ENCODE measurements at regions not wholly inside any gene's neighbourhood (a gene's known extent, or its start where the extent isn't known, plus 50 kb on each side); places are given as distances from the start of the nearest gene placed in this dataset.

DNA sequence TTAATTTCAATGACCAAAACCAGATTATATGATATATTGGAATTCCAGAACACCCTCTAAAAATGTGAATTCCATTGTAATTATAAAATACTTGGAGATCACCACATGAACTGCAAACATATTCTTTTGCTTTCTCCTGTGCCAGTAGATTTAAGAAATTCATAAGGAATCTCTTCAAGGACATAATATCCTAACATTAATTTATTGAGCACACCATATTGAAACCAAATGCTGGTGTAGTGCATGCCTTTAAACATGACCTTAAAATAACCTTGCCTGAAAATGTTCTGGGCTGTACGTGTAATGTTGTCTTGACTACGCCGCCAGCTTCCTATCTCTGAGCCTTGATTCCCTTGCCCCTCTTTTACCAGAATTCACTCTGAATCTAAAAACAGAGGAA, 205.0 kb upstream of the ACTBL2 start:
- Mint-ChIP-seq H3K4me1 (ENCODE audit: low read depth) (no peaks in the 10 kb centered on the region), H3K4me3 (no peak overlapping the region), H3K27me3 (ENCODE audit: insufficient read depth) (no peaks in the 10 kb centered on the region), H3K36me3 (ENCODE audit: low read depth) (no peaks in the 10 kb centered on the region), H3K27ac (no peak overlapping the region), H3K9me3 (no peaks in the 10 kb centered on the region)
- intact Hi-C loops (cut with micrococcal nuclease): no loop called here
- no peak for DNase-seq (ENCODE audit: low spot score)

DNA sequence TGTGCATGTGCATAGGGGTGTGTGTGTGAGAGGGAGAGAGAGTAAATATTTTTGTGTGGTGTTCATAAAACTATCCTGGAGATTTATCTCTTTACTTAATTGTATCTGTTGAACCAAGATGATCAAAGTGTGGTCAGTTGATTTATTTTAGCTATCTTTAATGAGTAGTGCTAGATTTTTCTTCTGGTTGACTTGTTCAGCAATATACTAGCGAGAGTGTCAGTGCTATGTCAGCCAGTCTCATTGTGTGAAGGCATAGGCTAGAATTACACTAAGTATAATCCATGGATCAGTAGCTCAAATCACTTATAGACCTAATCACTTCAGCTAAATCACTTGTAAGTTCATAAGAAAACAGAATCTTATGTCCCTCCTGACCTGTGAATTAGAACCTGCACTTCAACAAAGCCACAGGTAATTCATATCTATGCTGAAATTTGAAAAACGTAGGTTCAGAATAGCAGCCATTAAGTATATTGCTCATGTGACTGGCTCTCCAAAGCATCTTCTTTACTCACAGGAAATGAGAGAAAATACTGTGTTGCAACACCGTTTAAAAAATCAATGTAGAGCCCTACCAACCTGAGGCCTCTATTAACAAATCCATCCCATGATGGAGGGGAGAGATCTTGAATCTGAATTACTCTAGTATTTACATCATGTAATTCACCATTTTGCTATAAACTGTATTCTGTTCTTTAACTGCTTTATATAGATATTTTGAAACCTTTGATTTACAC, 203.1 kb upstream of the ACTBL2 start:
- DNase-seq (ENCODE audit: low spot score): no peak
- H3K4me1 Mint-ChIP-seq (ENCODE audit: low read depth): no peaks in the 10 kb centered on the region
- H3K9me3 Mint-ChIP-seq: no peaks in the 10 kb centered on the region
- H3K27ac Mint-ChIP-seq: no peak overlapping the region
- H3K4me3 Mint-ChIP-seq: no peak overlapping the region
- no peaks in the 10 kb centered on the region for H3K36me3 Mint-ChIP-seq (ENCODE audit: low read depth)
- H3K27me3 Mint-ChIP-seq (ENCODE audit: insufficient read depth): no peaks in the 10 kb centered on the region
- intact Hi-C loops (cut with micrococcal nuclease): no loop called here

DNA sequence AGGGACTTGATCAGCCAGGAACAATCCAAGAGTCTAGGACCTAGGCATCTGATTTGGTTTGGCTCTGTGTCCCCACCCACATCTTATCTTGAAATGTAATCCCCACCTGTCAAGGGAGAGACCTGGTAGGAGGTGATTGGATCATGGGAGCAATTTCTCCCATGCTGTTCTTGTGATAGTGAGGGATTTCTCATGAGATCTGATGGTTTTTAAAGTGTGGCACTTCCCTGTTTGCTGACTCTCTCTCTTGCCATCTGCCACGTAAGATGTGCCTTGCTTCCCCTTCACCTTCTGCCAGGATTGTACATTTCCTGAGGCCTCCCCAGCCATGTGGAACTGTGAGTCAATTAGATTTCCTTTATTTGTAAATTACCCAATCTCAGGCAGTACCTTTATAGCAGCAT, 201.7 kb upstream of the ACTBL2 start:
- peaks cover 2% of the 10 kb centered on the region for H3K27me3 Mint-ChIP-seq (ENCODE audit: insufficient read depth)
- H3K4me1 Mint-ChIP-seq (ENCODE audit: low read depth): no peaks in the 10 kb centered on the region
- DNase-seq (ENCODE audit: low spot score): no peak
- H3K9me3 Mint-ChIP-seq: no peaks in the 10 kb centered on the region
- no peaks in the 10 kb centered on the region for H3K36me3 Mint-ChIP-seq (ENCODE audit: low read depth)
- intact Hi-C loops (cut with micrococcal nuclease): no loop called here
- no peak overlapping the region for H3K27ac Mint-ChIP-seq
- no peak overlapping the region for H3K4me3 Mint-ChIP-seq

DNA sequence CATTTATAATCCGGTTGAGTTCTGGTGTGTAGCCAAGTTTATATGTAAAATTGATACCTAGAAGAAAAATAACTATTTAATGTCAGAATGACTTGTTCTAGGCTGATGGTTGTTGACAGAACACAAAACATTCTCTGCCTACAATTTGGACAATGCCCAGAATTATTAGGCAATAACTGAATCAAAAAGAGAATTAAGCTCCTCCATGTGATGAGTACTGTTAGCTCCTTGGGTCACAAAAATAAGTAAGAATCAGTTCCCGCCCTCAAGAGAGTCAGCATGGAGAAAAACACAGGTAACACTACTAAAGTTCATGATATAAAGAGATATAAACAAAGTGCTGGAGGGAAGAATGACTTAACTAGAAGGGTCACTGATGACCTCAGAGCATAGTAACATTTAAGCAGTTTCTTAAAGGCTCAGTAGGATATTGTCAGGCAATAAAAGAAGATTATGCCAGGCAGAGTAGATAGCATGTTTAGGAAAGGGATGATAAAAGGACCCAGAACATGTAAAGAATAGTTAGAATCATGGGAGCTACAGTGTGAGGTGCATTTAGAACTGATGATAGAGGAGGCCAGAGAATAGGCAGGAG, 200.5 kb upstream of the ACTBL2 start:
- no peak overlapping the region for H3K27ac Mint-ChIP-seq
- DNase-seq (ENCODE audit: low spot score): no peak
- peaks cover 2% of the 10 kb centered on the region for H3K27me3 Mint-ChIP-seq (ENCODE audit: insufficient read depth)
- intact Hi-C loops (cut with micrococcal nuclease): no loop called here
- no peaks in the 10 kb centered on the region for H3K36me3 Mint-ChIP-seq (ENCODE audit: low read depth)
- H3K9me3 Mint-ChIP-seq: no peaks in the 10 kb centered on the region
- no peaks in the 10 kb centered on the region for H3K4me1 Mint-ChIP-seq (ENCODE audit: low read depth)
- H3K4me3 Mint-ChIP-seq: no peak overlapping the region

DNA sequence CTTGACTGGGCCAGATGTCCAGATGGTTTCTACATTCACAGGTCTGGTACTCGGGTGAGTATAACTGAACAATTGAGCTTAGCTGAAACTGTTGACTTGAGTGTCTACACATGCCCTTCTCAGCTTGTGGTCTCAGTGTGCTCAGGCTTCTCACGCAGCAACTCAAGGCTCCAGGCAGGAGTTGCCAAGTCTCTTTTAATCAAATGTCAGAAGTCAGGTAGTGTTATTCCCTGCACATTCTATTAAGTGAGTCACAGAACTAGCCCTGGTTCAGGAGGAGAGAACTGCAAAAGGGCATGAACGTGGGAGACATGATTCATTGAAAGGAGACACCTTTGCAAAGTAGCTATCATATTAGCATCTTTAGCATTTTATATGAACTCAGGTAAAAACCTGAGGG, 199.3 kb upstream of the ACTBL2 start:
- H3K36me3 Mint-ChIP-seq (ENCODE audit: low read depth): no peaks in the 10 kb centered on the region
- no peaks in the 10 kb centered on the region for H3K4me1 Mint-ChIP-seq (ENCODE audit: low read depth)
- H3K4me3 Mint-ChIP-seq: no peak overlapping the region
- DNase-seq (ENCODE audit: low spot score): no peak
- H3K27ac Mint-ChIP-seq: no peak overlapping the region
- no peaks in the 10 kb centered on the region for H3K9me3 Mint-ChIP-seq
- peaks cover 2% of the 10 kb centered on the region for H3K27me3 Mint-ChIP-seq (ENCODE audit: insufficient read depth)
- intact Hi-C loops (cut with micrococcal nuclease): no loop called here

DNA sequence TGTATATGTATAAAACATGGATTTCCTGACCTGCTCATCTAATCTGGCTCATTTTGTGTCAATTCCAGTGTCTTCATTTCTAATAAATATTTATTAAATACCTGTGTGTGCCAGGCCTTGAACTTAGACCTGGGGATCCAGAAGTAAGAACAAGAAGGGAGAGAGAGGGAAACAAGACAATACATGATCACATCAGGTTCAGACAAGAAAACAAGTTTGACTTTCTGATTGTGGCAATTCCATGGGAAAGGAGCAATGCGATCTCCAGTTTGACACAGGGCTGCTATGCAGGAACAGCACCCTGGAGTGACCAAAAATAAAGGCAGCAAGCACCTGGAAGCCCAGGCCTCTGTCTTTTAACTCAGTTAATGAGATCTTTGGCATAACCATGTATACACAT, 198.1 kb upstream of the ACTBL2 start:
- no peaks in the 10 kb centered on the region for H3K36me3 Mint-ChIP-seq (ENCODE audit: low read depth)
- no peaks in the 10 kb centered on the region for H3K4me1 Mint-ChIP-seq (ENCODE audit: low read depth)
- no peak for DNase-seq (ENCODE audit: low spot score)
- intact Hi-C loops (cut with micrococcal nuclease): no loop called here
- peaks cover 2% of the 10 kb centered on the region for H3K27me3 Mint-ChIP-seq (ENCODE audit: insufficient read depth)
- H3K9me3 Mint-ChIP-seq: no peaks in the 10 kb centered on the region
- H3K4me3 Mint-ChIP-seq: no peak overlapping the region
- no peak overlapping the region for H3K27ac Mint-ChIP-seq

- H3K4me3 Mint-ChIP-seq: no peak overlapping the region
- DNase-seq (ENCODE audit: low spot score): no peak
- no peak overlapping the region for H3K27ac Mint-ChIP-seq
- intact Hi-C loops (cut with micrococcal nuclease): no loop called here
- no peaks in the 10 kb centered on the region for H3K36me3 Mint-ChIP-seq (ENCODE audit: low read depth)
- H3K9me3 Mint-ChIP-seq: no peaks in the 10 kb centered on the region
- H3K4me1 Mint-ChIP-seq (ENCODE audit: low read depth): no peaks in the 10 kb centered on the region
- peaks cover 2% of the 10 kb centered on the region for H3K27me3 Mint-ChIP-seq (ENCODE audit: insufficient read depth)
Observed at GRCh38 chr5:57677235-57677634, 194.6 kb upstream of the ACTBL2 start.

DNA sequence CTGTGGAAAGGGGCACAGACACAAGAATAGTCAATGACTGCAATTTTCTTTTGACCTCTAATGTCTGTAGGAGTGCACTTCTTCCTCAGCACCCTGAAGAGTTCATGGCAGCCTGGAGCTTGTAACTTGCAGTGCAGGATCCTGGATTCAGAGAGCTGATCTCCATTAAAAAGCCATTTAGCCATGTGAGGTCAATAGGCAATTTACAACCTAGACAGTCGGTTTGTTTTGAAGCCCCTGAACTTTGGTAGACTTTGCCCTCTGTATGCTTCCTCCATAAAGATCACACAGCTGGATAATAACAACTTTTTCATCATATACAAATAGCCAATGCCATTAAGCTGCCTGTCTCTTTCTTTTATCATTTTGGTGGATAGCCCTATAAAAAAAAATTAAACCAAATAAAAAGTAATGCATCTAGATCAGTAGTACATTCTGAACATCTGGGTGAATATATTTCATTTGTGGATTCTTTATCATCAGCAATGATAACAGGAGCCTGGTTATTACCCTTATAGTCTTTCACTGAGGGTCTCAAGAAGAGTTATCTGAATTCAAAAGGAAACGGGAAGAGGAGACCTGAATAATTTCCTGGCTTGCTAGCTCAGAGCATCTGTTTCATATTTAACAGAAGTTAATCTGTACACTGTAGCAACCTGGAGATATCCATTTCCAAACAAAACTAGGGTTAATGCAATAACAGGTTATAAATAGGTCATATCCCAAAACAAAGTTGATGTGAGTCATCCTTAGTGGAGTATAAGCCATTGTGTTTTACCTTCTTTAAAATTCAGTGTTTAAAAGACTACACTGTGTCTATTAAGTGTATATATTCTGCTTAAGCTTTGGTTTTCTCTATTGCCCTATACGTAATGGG, 193.8 kb upstream of the ACTBL2 start:
- Mint-ChIP-seq H3K9me3 (no peaks in the 10 kb centered on the region), H3K36me3 (ENCODE audit: low read depth) (no peaks in the 10 kb centered on the region), H3K27ac (no peak overlapping the region), H3K4me1 (ENCODE audit: low read depth) (no peaks in the 10 kb centered on the region), H3K27me3 (ENCODE audit: insufficient read depth) (peaks cover 2% of the 10 kb centered on the region), H3K4me3 (no peak overlapping the region)
- DNase-seq (ENCODE audit: low spot score): no peak
- intact Hi-C loops (cut with micrococcal nuclease): no loop called here

- intact Hi-C loops (cut with micrococcal nuclease): no loop called here
- no peaks in the 10 kb centered on the region for H3K4me1 Mint-ChIP-seq (ENCODE audit: low read depth)
- no peaks in the 10 kb centered on the region for H3K9me3 Mint-ChIP-seq
Observed at GRCh38 chr5:57675236-57675635, 192.6 kb upstream of the ACTBL2 start.

GRCh38 chr5:57671371-57671770, 188.8 kb upstream of the ACTBL2 start:
- H3K27ac Mint-ChIP-seq: no peak overlapping the region
- H3K4me3 Mint-ChIP-seq: no peak overlapping the region
- no peaks in the 10 kb centered on the region for H3K4me1 Mint-ChIP-seq (ENCODE audit: low read depth)
- H3K27me3 Mint-ChIP-seq (ENCODE audit: insufficient read depth): peaks cover 7% of the 10 kb centered on the region
- H3K9me3 Mint-ChIP-seq: no peaks in the 10 kb centered on the region
- H3K36me3 Mint-ChIP-seq (ENCODE audit: low read depth): no peaks in the 10 kb centered on the region
- intact Hi-C loops (cut with micrococcal nuclease): no loop called here
- no peak for DNase-seq (ENCODE audit: low spot score)

More at GRCh38 chr5:57675236-57675635, 192.6 kb upstream of the ACTBL2 start:
- Mint-ChIP-seq H3K4me3 (no peak overlapping the region), H3K27me3 (ENCODE audit: insufficient read depth) (peaks cover 2% of the 10 kb centered on the region), H3K27ac (no peak overlapping the region), H3K36me3 (ENCODE audit: low read depth) (no peaks in the 10 kb centered on the region)
- DNase-seq (ENCODE audit: low spot score): no peak

- H3K4me1 Mint-ChIP-seq (ENCODE audit: low read depth): no peaks in the 10 kb centered on the region
- no peaks in the 10 kb centered on the region for H3K36me3 Mint-ChIP-seq (ENCODE audit: low read depth)
- no peak for DNase-seq (ENCODE audit: low spot score)
- H3K9me3 Mint-ChIP-seq: no peaks in the 10 kb centered on the region
- peaks cover 10% of the 10 kb centered on the region for H3K27me3 Mint-ChIP-seq (ENCODE audit: insufficient read depth)
- intact Hi-C loops (cut with micrococcal nuclease): no loop called here
- no peak overlapping the region for H3K27ac Mint-ChIP-seq
- no peak overlapping the region for H3K4me3 Mint-ChIP-seq
Observed at GRCh38 chr5:57666582-57666981, 184.0 kb upstream of the ACTBL2 start.

DNA sequence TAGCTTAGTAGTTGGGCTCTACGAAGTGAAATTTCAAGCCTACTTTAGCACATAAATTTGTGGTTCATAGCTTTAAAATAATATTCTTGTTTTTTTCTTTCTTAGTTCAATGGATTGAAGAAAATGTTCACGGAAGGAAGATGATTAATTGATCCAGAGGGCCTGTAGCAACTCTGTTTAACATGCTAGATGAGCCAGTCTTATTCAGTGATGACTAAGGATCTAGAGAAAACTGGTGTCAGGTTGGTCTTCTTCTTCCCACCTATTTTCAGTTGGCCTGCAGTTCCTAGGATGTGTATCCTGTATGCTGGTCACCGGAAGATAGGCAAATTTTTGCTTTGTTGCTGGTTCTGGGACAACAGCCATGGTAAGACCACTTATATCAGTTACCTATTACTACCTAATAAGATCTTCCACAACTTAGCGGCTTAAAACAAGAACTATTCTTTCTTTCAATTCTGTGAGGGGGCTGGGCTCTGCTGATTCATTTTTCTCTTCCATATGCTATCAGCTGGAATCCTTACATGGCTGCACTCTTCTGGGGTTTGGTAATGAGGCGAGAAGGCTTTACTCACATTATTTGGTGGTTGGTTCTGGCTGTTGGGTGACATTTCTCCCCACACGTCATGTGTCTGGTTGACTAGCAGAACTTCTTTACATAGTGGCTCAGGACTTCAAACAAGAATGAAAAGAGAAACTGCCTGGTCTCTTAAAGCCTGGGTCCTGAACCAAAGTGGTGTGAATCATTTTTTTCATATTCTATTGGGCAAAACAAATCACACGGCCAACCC, 182.7 kb upstream of the ACTBL2 start:
- no peaks in the 10 kb centered on the region for H3K9me3 Mint-ChIP-seq
- H3K36me3 Mint-ChIP-seq (ENCODE audit: low read depth): no peaks in the 10 kb centered on the region
- intact Hi-C loops (cut with micrococcal nuclease): no loop called here
- peaks cover 9% of the 10 kb centered on the region for H3K27me3 Mint-ChIP-seq (ENCODE audit: insufficient read depth)
- no peak overlapping the region for H3K27ac Mint-ChIP-seq
- no peak for DNase-seq (ENCODE audit: low spot score)
- H3K4me1 Mint-ChIP-seq (ENCODE audit: low read depth): no peaks in the 10 kb centered on the region
- H3K4me3 Mint-ChIP-seq: no peak overlapping the region

Measured in activated T-helper 1 cell treated with anti-CD3 and anti-CD28 coated beads, Interleukin-12 subunit alpha, Interleukin-12 subunit beta, Interleukin-2, Interleukin-4 antibody, amounts not matched to agents 30 ng/mL and 10 ng/mL and 1 ng/mL, durations not matched to agents 14 hours and 24 hours and 36 hours (primary cell).